Keratinocyte (primary cell): ENCODE measurements at regions not wholly inside any gene's neighbourhood (a gene's known extent, or its start where the extent isn't known, plus 50 kb on each side); places are given as distances from the start of the nearest gene placed in this dataset.

Source experiments
- DNase-seq: peaks from one replicate; pipeline ENCODE4 v3.0.0-alpha.2; 2011; ENCODE audit warnings: low read depth, missing footprints, low spot score
- FAIRE-seq: peaks from 2 replicates; lab custom pipeline; 2011; peaks lifted over from hg19 to GRCh38; lab: Jason Lieb, UNC
- H2AFZ ChIP-seq: 2 replicates; pipeline ENCODE4 v1.6.0; 2012; ENCODE audit warnings: low read length, control low read depth, inconsistent platforms; ENCODE audit not compliant: control insufficient read depth
- H3K27ac ChIP-seq: 2 replicates; pipeline ENCODE4 v1.5.1; 2011; ENCODE audit warnings: low read length; ENCODE audit not compliant: control insufficient read depth, insufficient read depth
- H3K27me3 ChIP-seq: 3 replicates; pipeline ENCODE4 v1.6.0; 2011; ENCODE audit warnings: low read length; ENCODE audit not compliant: control insufficient read depth, insufficient read depth; ENCODE audit errors: extremely low read depth
- H3K36me3 ChIP-seq, 2 experiments: 2 replicates in 1 of 2; 3 replicates in 1 of 2; pipeline ENCODE4 v1.5.1; 2011; ENCODE audit warnings: low read length in 2 of 2, mild to moderate bottlenecking in 1 of 2; ENCODE audit not compliant: control insufficient read depth in 2 of 2, insufficient read depth in 2 of 2; ENCODE audit errors: extremely low read depth in 1 of 2
- H3K4me1 ChIP-seq: 3 replicates; pipeline ENCODE4 v1.5.1; 2011; ENCODE audit warnings: low read length; ENCODE audit not compliant: control insufficient read depth, insufficient read depth; ENCODE audit errors: extremely low read depth
- H3K4me2 ChIP-seq: 3 replicates; pipeline ENCODE4 v1.6.0; 2011; ENCODE audit warnings: low read depth, low read length; ENCODE audit not compliant: control insufficient read depth, insufficient read depth; ENCODE audit errors: extremely low read depth
- H3K4me3 ChIP-seq, 3 experiments: fragments of 200-600 bp in 1 of 3; sonication (generic) in 1 of 3; 2 replicates in 2 of 3; 3 replicates in 1 of 3; pipeline ENCODE4 v1.5.1; 2011 to 2016; ENCODE audit warnings: low read length in 3 of 3, mild to moderate bottlenecking in 3 of 3, control low read depth in 2 of 3, inconsistent platforms in 1 of 3, low read depth in 1 of 3, mixed read lengths in 1 of 3, mixed run types in 1 of 3, moderate library complexity in 1 of 3; ENCODE audit not compliant: control insufficient read depth in 2 of 3, insufficient read depth in 2 of 3; ENCODE audit errors: extremely low read depth in 1 of 3
- H3K79me2 ChIP-seq: 2 replicates; pipeline ENCODE4 v1.6.0; 2012; ENCODE audit warnings: low read length; ENCODE audit not compliant: control insufficient read depth, insufficient read depth
- H3K9ac ChIP-seq: 3 replicates; pipeline ENCODE4 v1.6.0; 2011; ENCODE audit warnings: low read length; ENCODE audit not compliant: control insufficient read depth, insufficient read depth; ENCODE audit errors: extremely low read depth
- H3K9me1 ChIP-seq: 3 replicates; pipeline ENCODE4 v1.6.0; 2011; ENCODE audit warnings: low read length; ENCODE audit not compliant: control insufficient read depth, insufficient read depth; ENCODE audit errors: extremely low read depth
- H3K9me3 ChIP-seq: 2 replicates; pipeline ENCODE4 v1.5.1; 2012; ENCODE audit warnings: low read depth, low read length; ENCODE audit not compliant: control insufficient read depth
- H4K20me1 ChIP-seq: 3 replicates; pipeline ENCODE4 v1.6.0; 2011; ENCODE audit warnings: low read length; ENCODE audit not compliant: control insufficient read depth, insufficient read depth; ENCODE audit errors: extremely low read depth
- EZH2 ChIP-seq: IDR thresholded peaks from one replicate; pipeline ENCODE4 v1.6.1; 2012; ENCODE audit warnings: inconsistent platforms, mild to moderate bottlenecking, low read length, moderate library complexity
- dilution Hi-C: fragments of 300-500 bp; cut with MboI; formaldehyde crosslinking; loops from one replicate; pipeline ENCODE4 v1.7.0; 2020; ENCODE audit warnings: low sequenced_read_pairs; ENCODE audit not compliant: extremely low pct_ligation_motif_present
- TF ChIP-seq, protein P1 (sequence below), 3 experiments: IDR thresholded peaks in 1 of 3; conservative IDR thresholded peaks in 1 of 3; optimal IDR thresholded peaks in 1 of 3; 2 replicates in 2 of 3; 3 replicates in 1 of 3; pipeline versions ENCODE3 to v1.5.1; 2011; ENCODE audit warnings: low read length in 3 of 3, mild to moderate bottlenecking in 3 of 3, moderate library complexity in 2 of 3, control low read depth in 1 of 3, inconsistent platforms in 1 of 3; ENCODE audit not compliant: insufficient read depth in 2 of 3; ENCODE audit errors: extremely low read depth in 1 of 3

DNA sequence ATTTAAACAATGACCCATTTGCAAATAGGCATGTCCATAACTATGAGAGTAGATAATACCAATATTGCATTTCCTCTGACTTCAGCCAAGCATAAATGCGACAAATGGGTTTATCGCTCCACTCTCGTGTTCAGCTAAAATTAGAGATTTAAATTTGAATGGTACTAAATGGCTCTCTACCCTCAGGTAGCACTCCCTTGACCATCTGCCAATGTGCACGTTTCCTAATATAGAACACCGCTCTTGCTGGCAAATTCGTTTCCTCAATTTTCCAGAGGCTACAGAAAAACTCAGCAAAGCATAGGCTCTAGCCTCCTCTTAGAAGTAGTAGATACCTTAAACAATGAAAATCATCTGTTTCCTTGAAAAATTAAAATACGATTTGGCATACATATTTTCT, 251.6 kb downstream of the ADGRA3 start:
- no peak for FAIRE-seq

DNA sequence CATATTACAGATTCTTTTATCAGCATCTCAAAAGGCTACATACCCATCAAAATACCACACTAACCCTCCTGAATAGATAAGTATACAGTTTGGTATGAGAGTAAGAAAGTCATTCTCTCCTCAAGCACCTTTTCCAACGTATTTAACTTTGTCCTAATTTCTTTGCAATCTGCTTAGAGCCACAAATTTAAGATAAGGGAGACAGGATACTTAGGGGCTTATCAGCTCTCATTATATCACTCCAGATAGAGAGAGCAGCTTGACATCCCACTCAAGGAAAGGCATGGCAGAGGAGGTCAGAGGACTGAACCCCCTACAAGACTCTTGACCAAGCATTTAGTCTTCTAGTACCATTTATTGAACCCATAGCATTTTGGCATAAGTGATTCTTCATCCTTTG, 262.4 kb downstream of the ADGRA3 start:
- no peaks in the 10 kb centered on the region for H3K79me2 ChIP-seq
- DNase-seq (no peak), FAIRE-seq (no peak)
- H4K20me1 ChIP-seq: no peaks in the 10 kb centered on the region
- H3K27ac ChIP-seq: no peak overlapping the region
- no peak overlapping the region for H3K4me3 ChIP-seq
- H3K4me1 ChIP-seq: no peaks in the 10 kb centered on the region
- no peaks in the 10 kb centered on the region for H3K9me3 ChIP-seq
- dilution Hi-C loops: no loop called here
- H2AFZ ChIP-seq: no peak overlapping the region
- H3K4me2 ChIP-seq: no peak overlapping the region
- no peaks in the 10 kb centered on the region for H3K9me1 ChIP-seq
- TF ChIP-seq, protein P1, sequence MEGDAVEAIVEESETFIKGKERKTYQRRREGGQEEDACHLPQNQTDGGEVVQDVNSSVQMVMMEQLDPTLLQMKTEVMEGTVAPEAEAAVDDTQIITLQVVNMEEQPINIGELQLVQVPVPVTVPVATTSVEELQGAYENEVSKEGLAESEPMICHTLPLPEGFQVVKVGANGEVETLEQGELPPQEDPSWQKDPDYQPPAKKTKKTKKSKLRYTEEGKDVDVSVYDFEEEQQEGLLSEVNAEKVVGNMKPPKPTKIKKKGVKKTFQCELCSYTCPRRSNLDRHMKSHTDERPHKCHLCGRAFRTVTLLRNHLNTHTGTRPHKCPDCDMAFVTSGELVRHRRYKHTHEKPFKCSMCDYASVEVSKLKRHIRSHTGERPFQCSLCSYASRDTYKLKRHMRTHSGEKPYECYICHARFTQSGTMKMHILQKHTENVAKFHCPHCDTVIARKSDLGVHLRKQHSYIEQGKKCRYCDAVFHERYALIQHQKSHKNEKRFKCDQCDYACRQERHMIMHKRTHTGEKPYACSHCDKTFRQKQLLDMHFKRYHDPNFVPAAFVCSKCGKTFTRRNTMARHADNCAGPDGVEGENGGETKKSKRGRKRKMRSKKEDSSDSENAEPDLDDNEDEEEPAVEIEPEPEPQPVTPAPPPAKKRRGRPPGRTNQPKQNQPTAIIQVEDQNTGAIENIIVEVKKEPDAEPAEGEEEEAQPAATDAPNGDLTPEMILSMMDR (optimal IDR thresholded peaks at IDR 0.05 in 1 of 3, IDR thresholded peaks at IDR 0.05 in 1 of 3, conservative IDR thresholded peaks at IDR 0.05 in 1 of 3; ENCODE audit: extremely low read depth in 1 of 3, insufficient read depth in 2 of 3, low read length in 3 of 3): no peak
- no peak for TF ChIP-seq EZH2
- no peak overlapping the region for H3K9ac ChIP-seq
- H3K36me3 ChIP-seq: no peaks in the 10 kb centered on the region
- H3K27me3 ChIP-seq: no peaks in the 10 kb centered on the region

More for the DNA sequence above, 251.6 kb downstream of the ADGRA3 start:
- Histone ChIP-seq H3K4me3 (no peak overlapping the region), H4K20me1 (no peaks in the 10 kb centered on the region), H3K9me3 (no peaks in the 10 kb centered on the region), H3K4me2 (no peak overlapping the region), H2AFZ (no peak overlapping the region), H3K9me1 (no peaks in the 10 kb centered on the region), H3K9ac (no peak overlapping the region), H3K36me3 (no peaks in the 10 kb centered on the region), H3K79me2 (no peaks in the 10 kb centered on the region), H3K27ac (no peak overlapping the region), H3K4me1 (no peaks in the 10 kb centered on the region), H3K27me3 (no peaks in the 10 kb centered on the region)
- no peak for TF ChIP-seq EZH2
- TF ChIP-seq, protein P1 (optimal IDR thresholded peaks at IDR 0.05 in 1 of 3, IDR thresholded peaks at IDR 0.05 in 1 of 3, conservative IDR thresholded peaks at IDR 0.05 in 1 of 3; ENCODE audit: extremely low read depth in 1 of 3, insufficient read depth in 2 of 3, low read length in 3 of 3): no peak
- dilution Hi-C loops: no loop called here
- DNase-seq: no peak
